Upper lobe of left lung (tissue), 6 donors: ENCODE measurements at regions not wholly inside any gene's neighbourhood (a gene's known extent, or its start where the extent isn't known, plus 50 kb on each side); places are given as distances from the start of the nearest gene placed in this dataset.
"Not testable (repeated sequence)": the region's sequence is repeated elsewhere in the genome, so short reads cannot be mapped to it uniquely, and the experiment has no call there.

Experiments
- ATAC-seq, 2 donors: fragments of 200-7000 bp; cut with Tn5 transposase; one replicate each; pipeline ENCODE4 v1.9.1; 2022; ENCODE audit warnings: mild to moderate bottlenecking in 2 of 2, moderate library complexity in 2 of 2; ENCODE audit not compliant: low FRiP score in 2 of 2
- DNase-seq, 2 donors: peaks; one replicate each; pipeline ENCODE4 v3.0.0-alpha.2; 2019 to 2020
- H3K27ac ChIP-seq, 4 donors: fragments of 200-600 bp; sonication (generic); one replicate each; pipeline ENCODE4 v1.5.1; 2016 to 2019
- H3K27me3 ChIP-seq, 4 donors: fragments of 200-600 bp; sonication (generic); one replicate each; pipeline ENCODE4 v1.5.1; 2017 to 2019
- H3K36me3 ChIP-seq, 4 donors: fragments of 200-600 bp; sonication (generic); one replicate each; pipeline ENCODE4 v1.5.1; 2016 to 2019
- H3K4me1 ChIP-seq, 4 donors: fragments of 200-600 bp; sonication (generic); one replicate each; pipeline ENCODE4 v1.5.1; 2018 to 2019
- H3K4me3 ChIP-seq, 4 donors: fragments of 200-600 bp; sonication (generic); one replicate each; pipeline ENCODE4 v1.5.1; 2017 to 2019; ENCODE audit warnings: mild to moderate bottlenecking in 2 of 4, moderate library complexity in 1 of 4
- H3K9me3 ChIP-seq, 4 donors: fragments of 200-600 bp; sonication (generic); one replicate each; pipeline ENCODE4 v1.5.1; 2018 to 2019
- CTCF ChIP-seq, 6 experiments: fragments of 450-650 bp in 4 of 6; fragments of 200-600 bp in 2 of 6; sonication (generic) in 2 of 6; IDR thresholded peaks; one replicate each; pipeline ENCODE4 v1.5.1; 2016 to 2019; ENCODE audit warnings: antibody characterized with exemption in 6 of 6
- EP300 ChIP-seq, 4 donors: sonication (generic); formaldehyde crosslinking; IDR thresholded peaks; one replicate each; pipeline ENCODE4 v1.5.1; 2017; ENCODE audit warnings: antibody characterized with exemption in 4 of 4, control low read depth in 2 of 4
- POLR2A ChIP-seq, 4 donors: fragments of 450-650 bp; IDR thresholded peaks; one replicate each; pipeline ENCODE4 v1.5.1; 2016 to 2017; ENCODE audit warnings: antibody characterized with exemption in 4 of 4, mild to moderate bottlenecking in 2 of 4
- POLR2AphosphoS5 ChIP-seq, 2 donors: sonication (generic); formaldehyde crosslinking; IDR thresholded peaks; one replicate each; pipeline ENCODE4 v1.5.1; 2017; ENCODE audit warnings: antibody characterized with exemption in 2 of 2
- WGBS, 2 donors: methylation state at CpG; one replicate each; pipeline ENCODE4 v1.1.5; 2017 to 2018; 5-methylcytosine and 5-hydroxymethylcytosine counted together
- donor health status: DM: no; HTN: no; CAD: no; lungs with moderate emphysema.
- donor health status: DM: no; HTN: yes; CAD: no; lungs with severe emphysema.

- no peak for DNase-seq
- Histone ChIP-seq H3K4me1 (no peaks in the 10 kb centered on the region), H3K27ac (no peak overlapping the region), H3K27me3 (no peaks in the 10 kb centered on the region), H3K9me3 (peaks cover 0 to 9% (median 0%) of the 10 kb centered on the region in 4 donors), H3K36me3 (no peaks in the 10 kb centered on the region), H3K4me3 (no peak overlapping the region)
- no peak for ATAC-seq
- TF ChIP-seq POLR2A (IDR thresholded peaks at IDR 0.05) (no peak), EP300 (IDR thresholded peaks at IDR 0.05) (no peak), CTCF (IDR thresholded peaks at IDR 0.05) (no peak), POLR2AphosphoS5 (IDR thresholded peaks at IDR 0.05) (no peak)
- 62 to 73% methylated on average over 5 of the region's 5 CpGs for WGBS, 2 donors
Observed at GRCh38 chr4:124846306-124846705, 133.8 kb upstream of the ANKRD50 start.

GRCh38 chr4:124839786-124840390, 127.4 kb upstream of the ANKRD50 start:
- H3K36me3 ChIP-seq: no peaks in the 10 kb centered on the region
- no peak for TF ChIP-seq CTCF (IDR thresholded peaks at IDR 0.05)
- no peak for TF ChIP-seq EP300 (IDR thresholded peaks at IDR 0.05)
- TF ChIP-seq POLR2AphosphoS5 (IDR thresholded peaks at IDR 0.05): no peak
- TF ChIP-seq POLR2A (IDR thresholded peaks at IDR 0.05): no peak
- H3K27me3 ChIP-seq: no peaks in the 10 kb centered on the region
- no peaks in the 10 kb centered on the region for H3K4me1 ChIP-seq
- H3K9me3 ChIP-seq: peaks cover 8 to 35% (median 13%) of the 10 kb centered on the region in 4 donors
- 61 to 64% methylated on average over 3 of the region's 3 CpGs for WGBS, 2 donors
- DNase-seq (no peak), ATAC-seq (no peak)
- no peak overlapping the region for H3K27ac ChIP-seq
- H3K4me3 ChIP-seq: no peak overlapping the region

GRCh38 chr4:124833831-124834505, 121.4 kb upstream of the ANKRD50 start:
- Histone ChIP-seq H3K4me3 (no peak overlapping the region), H3K27me3 (no peaks in the 10 kb centered on the region), H3K27ac (no peak overlapping the region), H3K4me1 (no peaks in the 10 kb centered on the region), H3K36me3 (no peaks in the 10 kb centered on the region), H3K9me3 (peaks cover 0 to 7% (median 2%) of the 10 kb centered on the region in 4 donors)
- WGBS, 2 donors: 90 to 92% methylated on average over 5 of the region's 5 CpGs
- DNase-seq: no peak
- ATAC-seq: no peak
- TF ChIP-seq CTCF (IDR thresholded peaks at IDR 0.05) (no peak), EP300 (IDR thresholded peaks at IDR 0.05) (no peak), POLR2A (IDR thresholded peaks at IDR 0.05) (no peak), POLR2AphosphoS5 (IDR thresholded peaks at IDR 0.05) (no peak)

GRCh38 chr4:124828382-124828781, 115.8 kb upstream of the ANKRD50 start:
- TF ChIP-seq POLR2AphosphoS5 (IDR thresholded peaks at IDR 0.05) (no peak), POLR2A (IDR thresholded peaks at IDR 0.05) (no peak), EP300 (IDR thresholded peaks at IDR 0.05) (no peak), CTCF (IDR thresholded peaks at IDR 0.05) (no peak)
- Histone ChIP-seq H3K36me3 (no peaks in the 10 kb centered on the region), H3K27me3 (no peaks in the 10 kb centered on the region), H3K9me3 (no peaks in the 10 kb centered on the region), H3K27ac (no peak overlapping the region), H3K4me3 (no peak overlapping the region), H3K4me1 (no peaks in the 10 kb centered on the region)
- ATAC-seq: no peak
- DNase-seq: no peak

- H3K27me3 ChIP-seq: no peaks in the 10 kb centered on the region
- 79 to 80% methylated on average over 1 of the region's 1 CpG for WGBS, 2 donors
- DNase-seq (no peak), ATAC-seq (no peak)
- H3K4me1 ChIP-seq: no peaks in the 10 kb centered on the region
- no peak overlapping the region for H3K27ac ChIP-seq
- TF ChIP-seq POLR2A (IDR thresholded peaks at IDR 0.05): no peak
- no peak overlapping the region for H3K4me3 ChIP-seq
- no peaks in the 10 kb centered on the region for H3K9me3 ChIP-seq
- no peaks in the 10 kb centered on the region for H3K36me3 ChIP-seq
Observed at GRCh38 chr4:124817531-124817930, 105.0 kb upstream of the ANKRD50 start.

- not testable (repeated sequence) for DNase-seq, H3K27ac ChIP-seq, H3K9me3 ChIP-seq, H3K4me1 ChIP-seq, H3K36me3 ChIP-seq, H3K4me3 ChIP-seq, ATAC-seq, H3K27me3 ChIP-seq
- 92 to 94% methylated on average over 6 of the region's 6 CpGs for WGBS, 2 donors
Observed at GRCh38 chr4:124812203-124812602, 99.7 kb upstream of the ANKRD50 start.
